ENCODE measurements at regions not wholly inside any gene's neighbourhood (a gene's known extent, or its start where the extent isn't known, plus 50 kb on each side); places are given as distances from the start of the nearest gene placed in this dataset.
A peak's percentile ranks its signal among the peaks of the same experiment; 100 is the strongest.

GRCh38 chr9:89929315-89929672 is 324.5 kb downstream of the GADD45G start:
- CTCF ChIA-PET = interaction anchor here (1.0 kb wide), 1 partner anchor 336 kb away, joined by 6 read pairs; no protein-coding TSS in a partner anchor
- intact Hi-C loops (cut with micrococcal nuclease; ENCODE audit: unreplicated experiment) = loop anchor here (10.0 kb wide), 1 partner anchor 66 kb away; no protein-coding TSS in a partner anchor
- no peaks in the 10 kb centered on the region for H3K36me3 ChIP-seq (ENCODE audit: control insufficient read depth, insufficient read depth, low read length)
- no peaks in the 10 kb centered on the region for H3K27me3 ChIP-seq (replicated peaks; ENCODE audit: control insufficient read depth, insufficient read depth, low read length)
- no peak overlapping the region for H3K4me3 Mint-ChIP-seq (ENCODE audit: unreplicated experiment)
- BruUV-seq (replicated peaks) = no TSS peak
- H3K4me1 Mint-ChIP-seq (ENCODE audit: low read depth, unreplicated experiment) = peaks cover 19% of the 10 kb centered on the region
- H3K36me3 Mint-ChIP-seq (ENCODE audit: insufficient read depth, unreplicated experiment) = peaks cover 3% of the 10 kb centered on the region
- POLR2A ChIA-PET = no interaction called here
- no peaks in the 10 kb centered on the region for H3K9me3 Mint-ChIP-seq (ENCODE audit: unreplicated experiment)
- DNase-seq = peak in 1 of 2 experiments; percentile 17
- H3K4me1 ChIP-seq = peaks cover 7% of the 10 kb centered on the region
- no peaks in the 10 kb centered on the region for H3K27me3 Mint-ChIP-seq (ENCODE audit: insufficient read depth, unreplicated experiment)
- TF ChIP-seq CTCF (IDR thresholded peaks at IDR 0.05; ENCODE audit: insufficient read depth in 1 of 2, low read depth in 1 of 2, low read length in 1 of 2, severe bottlenecking in 1 of 2, unreplicated experiment in 1 of 2) = no peak
- no peaks in the 10 kb centered on the region for H3K9me3 ChIP-seq
- no peak overlapping the region for H3K4me3 ChIP-seq (ENCODE audit: low read depth, low read length)
- no peak overlapping the region for H3K27ac Mint-ChIP-seq (ENCODE audit: unreplicated experiment)

- ChIA-PET CTCF (interaction anchor here (1.0 kb wide), 1 partner anchor 337 kb away, joined by 6 read pairs; no protein-coding TSS in a partner anchor), POLR2A (no interaction called here)
- TF ChIP-seq CTCF (IDR thresholded peaks at IDR 0.05; ENCODE audit: insufficient read depth in 1 of 2, low read depth in 1 of 2, low read length in 1 of 2, severe bottlenecking in 1 of 2, unreplicated experiment in 1 of 2) = no peak
- Mint-ChIP-seq H3K27ac (ENCODE audit: unreplicated experiment) (no peak overlapping the region), H3K9me3 (ENCODE audit: unreplicated experiment) (no peaks in the 10 kb centered on the region), H3K27me3 (ENCODE audit: insufficient read depth, unreplicated experiment) (no peaks in the 10 kb centered on the region), H3K36me3 (ENCODE audit: insufficient read depth, unreplicated experiment) (no peaks in the 10 kb centered on the region), H3K4me1 (ENCODE audit: low read depth, unreplicated experiment) (peaks cover 18% of the 10 kb centered on the region), H3K4me3 (ENCODE audit: unreplicated experiment) (no peak overlapping the region)
- DNase-seq = no peak
- intact Hi-C loops (cut with micrococcal nuclease; ENCODE audit: unreplicated experiment) = loop anchor here (10.0 kb wide), 1 partner anchor 65 kb away; no protein-coding TSS in a partner anchor
- Histone ChIP-seq H3K36me3 (ENCODE audit: control insufficient read depth, insufficient read depth, low read length) (no peaks in the 10 kb centered on the region), H3K27me3 (replicated peaks; ENCODE audit: control insufficient read depth, insufficient read depth, low read length) (no peaks in the 10 kb centered on the region), H3K9me3 (no peaks in the 10 kb centered on the region), H3K4me3 (ENCODE audit: low read depth, low read length) (no peak overlapping the region), H3K4me1 (peaks cover under 1% of the 10 kb centered on the region)
- no TSS peak for BruUV-seq (replicated peaks)
Measured at GRCh38 chr9:89929673-89930480, 325.1 kb downstream of the GADD45G start.

- Histone ChIP-seq H3K27me3 (replicated peaks; ENCODE audit: control insufficient read depth, insufficient read depth, low read length) (no peaks in the 10 kb centered on the region), H3K4me3 (ENCODE audit: low read depth, low read length) (no peak overlapping the region), H3K4me1 (no peaks in the 10 kb centered on the region; the same call in 1 of the 2 replicates), H3K9me3 (no peaks in the 10 kb centered on the region), H3K36me3 (ENCODE audit: control insufficient read depth, insufficient read depth, low read length) (no peaks in the 10 kb centered on the region)
- TF ChIP-seq CTCF (IDR thresholded peaks at IDR 0.05; ENCODE audit: insufficient read depth in 1 of 2, low read depth in 1 of 2, low read length in 1 of 2, severe bottlenecking in 1 of 2, unreplicated experiment in 1 of 2) = no peak
- H3K4me1 Mint-ChIP-seq (ENCODE audit: low read depth, unreplicated experiment) = no peaks in the 10 kb centered on the region
- ChIA-PET POLR2A (no interaction called here), CTCF (no interaction called here)
- intact Hi-C loops (cut with micrococcal nuclease; ENCODE audit: unreplicated experiment) = no loop called here
- no peak for DNase-seq
- H3K4me3 Mint-ChIP-seq (ENCODE audit: unreplicated experiment) = no peak overlapping the region
- H3K27me3 Mint-ChIP-seq (ENCODE audit: insufficient read depth, unreplicated experiment) = no peaks in the 10 kb centered on the region
- BruUV-seq (replicated peaks) = no TSS peak
- no peak overlapping the region for H3K27ac Mint-ChIP-seq (ENCODE audit: unreplicated experiment)
- no peaks in the 10 kb centered on the region for H3K36me3 Mint-ChIP-seq (ENCODE audit: insufficient read depth, unreplicated experiment)
- H3K9me3 Mint-ChIP-seq (ENCODE audit: unreplicated experiment) = no peaks in the 10 kb centered on the region
Measured at GRCh38 chr9:89933578-89933977, 328.8 kb downstream of the GADD45G start.

All from Caco-2 (cell line).